Gastroesophageal sphincter (tissue), 3 donors: ENCODE measurements at regions not wholly inside any gene's neighbourhood (a gene's known extent, or its start where the extent isn't known, plus 50 kb on each side); places are given as distances from the start of the nearest gene placed in this dataset.

ENCODE experiments used
- CTCF ChIP-seq, 4 experiments: fragments of 200-600 bp in 2 of 4; fragments of 450-650 bp in 2 of 4; sonication (generic) in 1 of 4; IDR thresholded peaks; one replicate each; pipeline ENCODE4 v1.5.1; 2017 to 2019; ENCODE audit warnings: antibody characterized with exemption in 4 of 4, mild to moderate bottlenecking in 2 of 4, moderate library complexity in 2 of 4
- EP300 ChIP-seq: sonication (generic); formaldehyde crosslinking; IDR thresholded peaks from one replicate; pipeline ENCODE4 v1.6.1; 2017; ENCODE audit warnings: antibody characterized with exemption, mild to moderate bottlenecking
- POLR2A ChIP-seq, 2 donors: fragments of 450-650 bp; IDR thresholded peaks; one replicate each; pipeline ENCODE4 v1.6.1; 2017; ENCODE audit warnings: antibody characterized with exemption in 2 of 2, mild to moderate bottlenecking in 2 of 2, moderate library complexity in 1 of 2
- POLR2AphosphoS5 ChIP-seq: sonication (generic); formaldehyde crosslinking; IDR thresholded peaks from one replicate; pipeline ENCODE4 v1.6.1; 2017; ENCODE audit warnings: antibody characterized with exemption

GRCh38 chr1:164423136-164423535 is 135.8 kb upstream of the PBX1 start:
- no peak for TF ChIP-seq CTCF (IDR thresholded peaks at IDR 0.05)
- TF ChIP-seq POLR2AphosphoS5 = no peak
- no peak for TF ChIP-seq EP300
- no peak for TF ChIP-seq POLR2A (IDR thresholded peaks at IDR 0.05)
